ENCODE measurements at regions not wholly inside any gene's neighbourhood (a gene's known extent, or its start where the extent isn't known, plus 50 kb on each side); places are given as distances from the start of the nearest gene placed in this dataset.

GRCh38 chr3:23691357-23691895, 114.3 kb upstream of the UBE2E1 start:
- no peak for DNase-seq (ENCODE audit: low read depth, low spot score)
- dilution Hi-C loops (cut with MboI; ENCODE audit: extremely low pct_ligation_motif_present, low sequenced_read_pairs) = no loop called here
- CTCF ChIA-PET = no interaction called here

More at GRCh38 chr3:23691357-23691895, 114.3 kb upstream of the UBE2E1 start:
- FAIRE-seq = no peak
- Histone ChIP-seq H3K79me2 (ENCODE audit: control insufficient read depth, insufficient read depth, low read length) (no peaks in the 10 kb centered on the region), H3K9ac (replicated peaks; ENCODE audit: extremely low read depth, insufficient read depth, low read length) (no peak overlapping the region), H2AFZ (ENCODE audit: low read depth, low read length) (no peak overlapping the region), H3K4me1 (ENCODE audit: control insufficient read depth, extremely low read depth, insufficient read depth, low read length) (peaks cover 2% of the 10 kb centered on the region), H3K4me3 (replicated peaks in 1 of 3; ENCODE audit: insufficient read depth in 1 of 3, low read depth in 1 of 3, low read length in 3 of 3) (no peak overlapping the region), H3K9me1 (replicated peaks; ENCODE audit: control insufficient read depth, extremely low read depth, insufficient read depth, low read length) (no peaks in the 10 kb centered on the region), H3K27ac (ENCODE audit: insufficient read depth, low read depth, low read length) (no peak overlapping the region), H3K27me3 (ENCODE audit: control insufficient read depth in 2 of 2, insufficient read depth in 2 of 2, low read length in 2 of 2) (no peaks in the 10 kb centered on the region), H4K20me1 (replicated peaks; ENCODE audit: control insufficient read depth, extremely low read depth, insufficient read depth, low read length) (no peaks in the 10 kb centered on the region), H3K36me3 (ENCODE audit: control insufficient read depth in 2 of 2, extremely low read depth in 1 of 2, insufficient read depth in 2 of 2, low read length in 2 of 2) (no peaks in the 10 kb centered on the region), H3K9me3 (replicated peaks; ENCODE audit: control insufficient read depth, insufficient read depth, low read length) (no peaks in the 10 kb centered on the region), H3K4me2 (ENCODE audit: insufficient read depth, low read length) (no peak overlapping the region)
- intact Hi-C loops (cut with micrococcal nuclease) = no loop called here
- TF ChIP-seq EZH2 (IDR thresholded peaks at IDR 0.05; ENCODE audit: borderline replicate concordance, low read depth, low read length, severe bottlenecking) = no peak
- no peak for TF ChIP-seq MAX (IDR thresholded peaks at IDR 0.05; ENCODE audit: insufficient read depth, insufficient read length)
- TF ChIP-seq FOS (IDR thresholded peaks at IDR 0.05; ENCODE audit: borderline replicate concordance, insufficient read depth, low read length) = no peak
- no peak for TF ChIP-seq CTCF (IDR thresholded peaks at IDR 0.05; ENCODE audit: extremely low read depth in 1 of 2, insufficient read depth in 1 of 2, low read depth in 1 of 2, low read length in 2 of 2)
- no peak for TF ChIP-seq POLR2AphosphoS5 (IDR thresholded peaks at IDR 0.05; ENCODE audit: insufficient read depth, low read depth, low read length)
- no TSS peak for BruUV-seq (replicated peaks)
- POLR2A ChIA-PET = no interaction called here

Data from endothelial cell of umbilical vein (primary cell).